Caco-2 (cell line): ENCODE measurements at regions not wholly inside any gene's neighbourhood (a gene's known extent, or its start where the extent isn't known, plus 50 kb on each side); places are given as distances from the start of the nearest gene placed in this dataset.

Experiments used
- BruUV-seq: library from RNA; stranded (reverse); fragments of 400-500 nt; replicated peaks from 2 replicates; lab custom pipeline; 2021; lab: Mats Ljungman, UMichigan
- CTCF ChIA-PET: fragments of 300-600 bp; sonication (Branson Sonifier 250); formaldehyde crosslinking; loops from one replicate; lab custom pipeline; 2022; ENCODE audit warnings: antibody characterized with exemption; lab: Charles Lee
- POLR2A ChIA-PET: fragments of 300-600 bp; sonication (Branson Sonifier 250); formaldehyde crosslinking; loops from one replicate; lab custom pipeline; 2022; ENCODE audit warnings: antibody characterized with exemption; lab: Charles Lee
- DNase-seq, 2 experiments: peaks; one replicate each; pipeline versions ENCODE4 v3.0.0 to v3.0.0-alpha.2; 2020 to 2022
- H3K27me3 ChIP-seq: replicated peaks from 2 replicates; pipeline ENCODE4 v1.6.0; 2011; ENCODE audit warnings: low read length; ENCODE audit not compliant: control insufficient read depth, insufficient read depth
- H3K36me3 ChIP-seq: 2 replicates; pipeline ENCODE4 v1.5.1; 2011; ENCODE audit warnings: low read length; ENCODE audit not compliant: control insufficient read depth, insufficient read depth
- H3K4me1 ChIP-seq: fragments of 250-450 bp; sonication (Bioruptor Pico); 2 replicates; pipeline ENCODE4 v1.5.1; 2020; ENCODE audit warnings: mild to moderate bottlenecking
- H3K4me3 ChIP-seq: 2 replicates; pipeline ENCODE4 v1.5.1; 2011; ENCODE audit warnings: low read depth, mild to moderate bottlenecking, control low read depth, low read length
- H3K9me3 ChIP-seq: fragments of 250-450 bp; sonication (Bioruptor Pico); 2 replicates; pipeline ENCODE4 v1.5.1; 2020; ENCODE audit warnings: mild to moderate bottlenecking, moderate library complexity
- H3K27ac Mint-ChIP-seq: one replicate; pipeline ENCODE4 v1.8.0; 2022; ENCODE audit warnings: mixed read lengths; ENCODE audit not compliant: unreplicated experiment
- H3K27me3 Mint-ChIP-seq: one replicate; pipeline ENCODE4 v1.8.0; 2022; ENCODE audit warnings: mixed read lengths; ENCODE audit not compliant: insufficient read depth, unreplicated experiment
- H3K36me3 Mint-ChIP-seq: one replicate; pipeline ENCODE4 v1.8.0; 2022; ENCODE audit warnings: mild to moderate bottlenecking, mixed read lengths; ENCODE audit not compliant: insufficient read depth, unreplicated experiment
- H3K4me1 Mint-ChIP-seq: one replicate; pipeline ENCODE4 v1.8.0; 2022; ENCODE audit warnings: low read depth, mixed read lengths; ENCODE audit not compliant: unreplicated experiment
- H3K4me3 Mint-ChIP-seq: one replicate; pipeline ENCODE4 v1.8.0; 2022; ENCODE audit warnings: mild to moderate bottlenecking, moderate library complexity, mixed read lengths; ENCODE audit not compliant: unreplicated experiment
- H3K9me3 Mint-ChIP-seq: one replicate; pipeline ENCODE4 v1.8.0; 2022; ENCODE audit warnings: mixed read lengths; ENCODE audit not compliant: unreplicated experiment
- CTCF ChIP-seq, 2 experiments: fragments of 200-600 bp in 1 of 2; IDR thresholded peaks; 1 replicate in 1 of 2; 2 replicates in 1 of 2; pipeline versions ENCODE4 v1.5.1 to v1.8.0; 2011 to 2022; ENCODE audit warnings: antibody characterized with exemption in 1 of 2, control low read depth in 1 of 2, inconsistent platforms in 1 of 2, low read depth in 1 of 2, low read length in 1 of 2, mild to moderate bottlenecking in 1 of 2, moderate library complexity in 1 of 2; ENCODE audit not compliant: insufficient read depth in 1 of 2, severe bottlenecking in 1 of 2, unreplicated experiment in 1 of 2
- intact Hi-C: fragments of 100-400 bp; cut with micrococcal nuclease; formaldehyde crosslinking; loops from one replicate; pipeline ENCODE4 v1.10.0; 2022; ENCODE audit not compliant: unreplicated experiment

DNA sequence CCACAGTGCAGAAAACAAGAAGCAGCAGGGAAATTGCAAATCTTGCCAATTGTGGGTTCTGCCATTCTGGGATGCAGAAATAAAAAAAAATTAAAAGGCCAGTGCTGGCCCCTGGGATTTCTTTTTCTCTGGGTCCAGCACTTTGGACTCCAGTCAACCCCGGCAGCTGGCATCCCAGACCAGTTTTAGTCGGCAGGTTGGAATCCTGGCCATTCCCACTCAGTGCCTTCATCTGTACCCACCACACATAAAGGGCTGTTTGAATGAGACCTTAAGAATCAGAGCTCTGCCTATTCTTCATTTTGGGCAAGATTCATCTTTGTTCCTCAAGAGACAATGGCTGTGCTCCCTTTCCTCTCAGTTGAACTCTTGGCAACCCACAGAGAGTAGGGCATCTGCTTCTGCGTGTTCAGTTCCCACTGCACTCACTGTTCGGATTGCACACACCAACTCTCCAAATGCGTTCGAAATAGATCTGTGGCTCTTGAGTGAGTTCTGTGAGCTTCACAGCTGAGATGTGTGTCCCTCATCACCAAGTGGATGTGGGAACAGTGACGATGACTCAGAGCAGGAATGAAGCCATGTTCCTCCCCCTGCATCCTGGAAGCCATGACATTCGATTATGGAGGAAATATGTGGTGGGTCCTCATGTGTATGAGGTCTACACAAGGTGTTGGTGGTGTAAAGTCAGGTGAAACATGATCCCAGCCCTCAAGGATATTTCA lies 63.0 kb upstream of the EGFR start:
- DNase-seq, result no peak
- no TSS peak for BruUV-seq
- Histone ChIP-seq H3K4me1 (no peaks in the 10 kb centered on the region), H3K4me3 (no peak overlapping the region), H3K36me3 (no peaks in the 10 kb centered on the region), H3K27me3 (no peaks in the 10 kb centered on the region), H3K9me3 (no peaks in the 10 kb centered on the region)
- Mint-ChIP-seq H3K9me3 (no peaks in the 10 kb centered on the region), H3K27ac (no peak overlapping the region), H3K4me3 (no peak overlapping the region), H3K36me3 (no peaks in the 10 kb centered on the region), H3K4me1 (no peaks in the 10 kb centered on the region), H3K27me3 (no peaks in the 10 kb centered on the region)
- intact Hi-C loops, result no loop called here
- no peak for TF ChIP-seq CTCF (IDR thresholded peaks at IDR 0.05; ENCODE audit: insufficient read depth in 1 of 2, low read depth in 1 of 2, low read length in 1 of 2, severe bottlenecking in 1 of 2, unreplicated experiment in 1 of 2)
- ChIA-PET CTCF (no interaction called here), POLR2A (no interaction called here)

DNA sequence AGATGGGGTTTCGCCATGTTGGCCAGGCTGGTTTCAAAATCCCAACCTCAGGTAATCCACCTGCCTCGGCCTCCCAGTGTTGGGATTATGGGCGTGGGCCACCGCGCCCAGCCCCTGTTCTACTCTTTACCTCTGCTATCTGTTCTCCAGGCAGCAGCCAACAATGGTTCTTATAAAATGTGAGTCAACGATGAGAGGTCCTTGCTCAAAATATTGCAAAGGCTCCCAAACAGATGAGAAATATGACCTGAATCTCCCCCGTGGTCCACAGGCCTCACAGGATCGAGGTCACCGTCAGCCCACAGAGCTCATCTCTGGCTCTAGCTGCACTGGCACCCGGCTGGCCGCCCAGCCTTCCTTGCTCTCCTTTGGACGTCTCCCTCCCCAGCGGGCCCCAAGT lies 62.0 kb upstream of the EGFR start:
- Histone ChIP-seq H3K36me3 (no peaks in the 10 kb centered on the region), H3K4me1 (no peaks in the 10 kb centered on the region), H3K27me3 (no peaks in the 10 kb centered on the region), H3K9me3 (no peaks in the 10 kb centered on the region), H3K4me3 (no peak overlapping the region)
- Mint-ChIP-seq H3K27ac (no peak overlapping the region), H3K4me3 (no peak overlapping the region), H3K36me3 (no peaks in the 10 kb centered on the region), H3K9me3 (no peaks in the 10 kb centered on the region), H3K27me3 (no peaks in the 10 kb centered on the region), H3K4me1 (no peaks in the 10 kb centered on the region)
- DNase-seq, result no peak
- ChIA-PET POLR2A (no interaction called here), CTCF (no interaction called here)
- TF ChIP-seq CTCF (IDR thresholded peaks at IDR 0.05; ENCODE audit: insufficient read depth in 1 of 2, low read depth in 1 of 2, low read length in 1 of 2, severe bottlenecking in 1 of 2, unreplicated experiment in 1 of 2), result no peak
- intact Hi-C loops, result no loop called here
- BruUV-seq, result no TSS peak

- CTCF ChIA-PET, result no interaction called here
- no peak for DNase-seq
- Histone ChIP-seq H3K4me3 (no peak overlapping the region), H3K27me3 (no peaks in the 10 kb centered on the region), H3K36me3 (no peaks in the 10 kb centered on the region), H3K4me1 (no peaks in the 10 kb centered on the region), H3K9me3 (no peaks in the 10 kb centered on the region)
- H3K27me3 Mint-ChIP-seq, result no peaks in the 10 kb centered on the region
- POLR2A ChIA-PET, result no interaction called here
- no peak overlapping the region for H3K27ac Mint-ChIP-seq
- no TSS peak for BruUV-seq
- peaks cover 11% of the 10 kb centered on the region for H3K9me3 Mint-ChIP-seq
- TF ChIP-seq CTCF (IDR thresholded peaks at IDR 0.05; ENCODE audit: insufficient read depth in 1 of 2, low read depth in 1 of 2, low read length in 1 of 2, severe bottlenecking in 1 of 2, unreplicated experiment in 1 of 2), result no peak
- no peaks in the 10 kb centered on the region for H3K4me1 Mint-ChIP-seq
- H3K36me3 Mint-ChIP-seq, result no peaks in the 10 kb centered on the region
- intact Hi-C loops, result no loop called here
- no peak overlapping the region for H3K4me3 Mint-ChIP-seq
Observed at GRCh38 chr7:54960517-54960916, 58.3 kb upstream of the EGFR start.
